Karpas-422 (cell line): ENCODE measurements at regions not wholly inside any gene's neighbourhood (a gene's known extent, or its start where the extent isn't known, plus 50 kb on each side); places are given as distances from the start of the nearest gene placed in this dataset.
"Not testable (repeated sequence)": the region's sequence is repeated elsewhere in the genome, so short reads cannot be mapped to it uniquely, and the experiment has no call there.

ENCODE experiments used
- DNase-seq: peaks from one replicate; pipeline ENCODE4 v3.0.0-alpha.2; 2015
- H2AFZ ChIP-seq: fragments of 200-600 bp; sonication (generic); 2 replicates; pipeline ENCODE4 v1.6.1; 2014; ENCODE audit warnings: antibody characterized with exemption, low read length, mixed read lengths
- H3K27ac ChIP-seq: fragments of 200-600 bp; sonication (generic); 2 replicates; pipeline ENCODE4 v1.5.1; 2014; ENCODE audit warnings: mild to moderate bottlenecking, low read length, moderate library complexity
- H3K27me3 ChIP-seq: fragments of 200-600 bp; sonication (generic); 2 replicates; pipeline ENCODE4 v1.6.1; 2014; ENCODE audit warnings: low read length, mixed read lengths
- H3K36me3 ChIP-seq: fragments of 200-600 bp; sonication (generic); 2 replicates; pipeline ENCODE4 v1.6.1; 2014; ENCODE audit warnings: low read length, mixed read lengths; ENCODE audit not compliant: insufficient read depth
- H3K4me1 ChIP-seq: fragments of 200-600 bp; sonication (generic); 2 replicates; pipeline ENCODE4 v1.6.1; 2014; ENCODE audit warnings: mild to moderate bottlenecking, low read length, mixed read lengths
- H3K4me2 ChIP-seq: fragments of 200-600 bp; sonication (generic); 2 replicates; pipeline ENCODE4 v1.6.1; 2014; ENCODE audit warnings: low read length, low read depth, mild to moderate bottlenecking; ENCODE audit not compliant: poor library complexity, severe bottlenecking
- H3K4me3 ChIP-seq: fragments of 200-600 bp; sonication (generic); 2 replicates; pipeline ENCODE4 v1.5.1; 2014; ENCODE audit warnings: mild to moderate bottlenecking, antibody characterized with exemption, low read length, mixed read lengths
- H3K79me2 ChIP-seq: fragments of 200-600 bp; sonication (generic); 2 replicates; pipeline ENCODE4 v1.6.1; 2014; ENCODE audit warnings: mild to moderate bottlenecking, low read length, mixed read lengths
- H3K9ac ChIP-seq: fragments of 200-600 bp; sonication (generic); 2 replicates; pipeline ENCODE4 v1.6.0; 2014; ENCODE audit warnings: low read length
- H3K9me2 ChIP-seq: fragments of 200-600 bp; sonication (generic), shearing (Covaris generic); replicated peaks from 2 replicates; pipeline ENCODE4 v1.6.0; 2014; ENCODE audit warnings: mild to moderate bottlenecking, low read length, moderate library complexity; ENCODE audit not compliant: insufficient read depth
- H3K9me3 ChIP-seq: fragments of 300-700, 200-600 bp; sonication (generic); 2 replicates; pipeline ENCODE4 v1.6.1; 2014; ENCODE audit warnings: low read length, mixed read lengths
- H4K20me1 ChIP-seq: fragments of 200-600 bp; sonication (generic); 2 replicates; pipeline ENCODE4 v1.6.1; 2014; ENCODE audit warnings: mild to moderate bottlenecking, antibody characterized with exemption, low read length, low read depth; ENCODE audit not compliant: insufficient read depth

GRCh38 chr9:67349424-67349759 lies 357.0 kb upstream of the SPATA31A3 start:
- not testable (repeated sequence) for H3K9me2 ChIP-seq, H3K27me3 ChIP-seq, H3K4me1 ChIP-seq, H3K27ac ChIP-seq, DNase-seq, H3K36me3 ChIP-seq, H3K4me3 ChIP-seq, H4K20me1 ChIP-seq, H3K4me2 ChIP-seq, H3K9me3 ChIP-seq, H3K79me2 ChIP-seq, H3K9ac ChIP-seq, H2AFZ ChIP-seq

DNA sequence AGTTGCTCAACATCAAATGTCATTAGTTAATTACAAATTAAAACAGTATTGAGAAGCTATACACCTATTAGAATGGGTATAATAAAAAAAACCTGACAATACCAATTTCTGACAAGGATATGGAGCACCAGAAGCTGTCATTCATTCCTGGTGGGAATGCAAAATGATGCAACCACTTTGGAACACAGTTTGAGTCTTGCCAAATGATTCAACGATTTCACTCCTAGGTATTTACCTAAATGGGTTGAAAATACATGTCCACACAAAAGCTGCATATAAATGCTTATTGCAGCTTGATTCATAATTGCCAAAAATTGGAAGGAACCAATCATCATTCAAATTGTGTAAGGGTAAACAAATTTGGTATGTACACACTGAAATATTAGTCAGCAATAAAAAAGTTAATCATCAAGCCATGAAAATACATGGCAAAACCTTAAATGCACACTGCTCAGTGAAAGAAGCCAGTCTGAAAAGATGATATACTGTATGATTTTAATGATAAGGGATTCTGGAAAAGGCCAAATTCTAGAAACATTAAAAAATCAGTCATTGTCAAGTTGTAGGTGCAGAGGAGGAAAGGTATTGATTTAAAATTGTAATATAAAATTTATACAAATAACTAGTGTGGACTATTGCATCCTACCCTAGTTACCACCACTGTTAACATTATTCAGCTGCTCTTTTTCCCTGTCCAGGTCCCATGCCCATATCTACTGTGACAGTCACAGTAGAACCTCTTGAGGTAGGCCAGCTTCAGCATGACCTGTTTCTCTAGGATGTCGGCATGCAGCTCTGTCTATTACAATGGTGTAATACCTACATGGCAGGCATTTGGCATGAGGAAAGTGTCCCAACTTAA lies 356.4 kb upstream of the SPATA31A3 start:
- H3K79me2 ChIP-seq, H3K9me2 ChIP-seq, H3K27me3 ChIP-seq, H2AFZ ChIP-seq, H3K4me3 ChIP-seq, H3K27ac ChIP-seq, DNase-seq, H4K20me1 ChIP-seq, H3K9ac ChIP-seq, H3K4me1 ChIP-seq, H3K36me3 ChIP-seq, H3K9me3 ChIP-seq, H3K4me2 ChIP-seq: not testable (repeated sequence)

- not testable (repeated sequence) for H3K27ac ChIP-seq, H3K4me1 ChIP-seq, H3K9me2 ChIP-seq, H3K9me3 ChIP-seq, H3K4me2 ChIP-seq, H3K79me2 ChIP-seq, DNase-seq, H2AFZ ChIP-seq, H4K20me1 ChIP-seq, H3K9ac ChIP-seq, H3K27me3 ChIP-seq, H3K36me3 ChIP-seq, H3K4me3 ChIP-seq
Measured at GRCh38 chr9:67348094-67348493, 355.7 kb upstream of the SPATA31A3 start.

- not testable (repeated sequence) for H3K27ac ChIP-seq, H3K79me2 ChIP-seq, H3K36me3 ChIP-seq, H2AFZ ChIP-seq, H3K4me3 ChIP-seq, H3K27me3 ChIP-seq, H3K9me2 ChIP-seq, DNase-seq, H3K9me3 ChIP-seq, H4K20me1 ChIP-seq, H3K4me1 ChIP-seq, H3K9ac ChIP-seq, H3K4me2 ChIP-seq
Measured at GRCh38 chr9:67339216-67339615, 346.9 kb upstream of the SPATA31A3 start.

DNA sequence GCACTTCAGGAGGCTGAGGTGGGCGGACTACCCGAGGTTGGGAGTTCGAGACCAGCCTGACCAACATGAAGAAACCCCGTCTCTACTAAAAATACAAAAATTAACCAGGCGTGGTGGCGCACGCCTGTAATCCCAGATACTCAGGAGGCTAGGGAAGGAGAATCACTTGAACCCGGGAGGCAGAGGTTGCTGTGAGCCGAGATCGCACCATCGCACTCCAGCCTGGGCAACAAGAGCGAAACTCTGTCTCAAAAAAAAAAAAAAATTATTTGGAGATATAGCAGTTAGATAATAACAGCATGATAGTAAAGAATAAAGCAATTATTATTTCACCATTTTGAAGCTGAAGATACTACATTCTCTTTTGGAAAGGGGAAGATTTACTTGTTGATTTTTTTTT lies 345.9 kb upstream of the SPATA31A3 start:
- not testable (repeated sequence) for H3K36me3 ChIP-seq, H3K9me2 ChIP-seq, H3K4me1 ChIP-seq, H2AFZ ChIP-seq, H3K9ac ChIP-seq, H3K27ac ChIP-seq, H3K4me2 ChIP-seq, H4K20me1 ChIP-seq, DNase-seq, H3K9me3 ChIP-seq, H3K27me3 ChIP-seq, H3K4me3 ChIP-seq, H3K79me2 ChIP-seq

DNA sequence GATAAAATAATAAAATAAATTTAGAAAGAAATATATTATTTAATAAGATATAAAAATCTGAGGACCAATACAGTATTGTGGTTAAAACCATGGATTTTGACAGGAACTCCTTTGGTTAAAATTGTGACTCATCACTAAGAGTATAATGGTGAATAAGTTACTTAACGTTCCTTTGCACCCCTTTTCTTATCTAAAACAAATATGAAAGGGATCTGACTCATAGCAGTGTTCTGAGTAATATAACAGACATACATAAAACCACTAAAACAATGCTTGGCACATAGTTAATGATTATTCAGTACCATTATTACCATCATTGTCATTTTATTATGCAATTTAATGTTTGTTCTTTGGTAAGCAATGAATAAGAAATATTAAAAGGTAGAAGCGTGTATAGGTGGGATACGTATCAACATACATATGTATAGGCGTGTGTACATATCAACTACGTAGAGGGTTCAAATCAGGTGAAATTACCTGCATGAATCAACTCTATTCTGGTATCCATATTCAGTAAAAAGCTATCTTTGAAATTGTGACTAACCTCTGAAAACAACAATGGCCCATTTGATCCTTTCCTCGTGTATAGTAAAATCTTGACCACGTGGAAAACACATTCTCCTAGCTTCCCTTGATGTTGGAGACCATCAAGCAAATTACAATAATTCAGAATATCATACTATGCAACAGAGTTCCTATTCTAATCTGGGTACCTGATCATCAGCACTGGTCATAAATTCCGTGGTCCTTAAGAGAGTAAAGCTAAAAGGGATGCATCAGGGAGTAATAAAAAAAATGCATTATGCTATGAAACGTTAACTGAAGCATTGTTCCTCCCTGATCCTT lies 342.6 kb upstream of the SPATA31A3 start:
- not testable (repeated sequence) for H3K9ac ChIP-seq, H2AFZ ChIP-seq, H3K4me1 ChIP-seq, H3K36me3 ChIP-seq, H3K9me3 ChIP-seq, DNase-seq, H3K79me2 ChIP-seq, H3K9me2 ChIP-seq, H3K4me2 ChIP-seq, H3K4me3 ChIP-seq, H3K27me3 ChIP-seq, H3K27ac ChIP-seq, H4K20me1 ChIP-seq

GRCh38 chr9:67331634-67332033 lies 339.3 kb upstream of the SPATA31A3 start:
- H4K20me1 ChIP-seq, H3K9me3 ChIP-seq, H3K4me1 ChIP-seq, H2AFZ ChIP-seq, H3K9me2 ChIP-seq, DNase-seq, H3K27me3 ChIP-seq, H3K79me2 ChIP-seq, H3K9ac ChIP-seq, H3K4me3 ChIP-seq, H3K36me3 ChIP-seq, H3K27ac ChIP-seq, H3K4me2 ChIP-seq: not testable (repeated sequence)

- not testable (repeated sequence) for H3K4me3 ChIP-seq, H2AFZ ChIP-seq, H3K4me1 ChIP-seq, H3K27me3 ChIP-seq, H3K27ac ChIP-seq, H3K36me3 ChIP-seq, H3K9me2 ChIP-seq, H3K79me2 ChIP-seq, H4K20me1 ChIP-seq, H3K4me2 ChIP-seq, H3K9me3 ChIP-seq, H3K9ac ChIP-seq, DNase-seq
Measured at GRCh38 chr9:67313409-67313808, 321.1 kb upstream of the SPATA31A3 start.
